Fibroblast of gingiva (primary cell): ENCODE measurements at regions not wholly inside any gene's neighbourhood (a gene's known extent, or its start where the extent isn't known, plus 50 kb on each side); places are given as distances from the start of the nearest gene placed in this dataset.
"Not testable (repeated sequence)": the region's sequence is repeated elsewhere in the genome, so short reads cannot be mapped to it uniquely, and the experiment has no call there.

Experiments
- DNase-seq: peaks from one replicate; pipeline ENCODE4 v3.0.0-alpha.2; 2011; ENCODE audit warnings: low read depth

GRCh38 chr14:23898359-23898758 is 55.2 kb upstream of the DHRS4 start:
- not testable (repeated sequence) for DNase-seq

- DNase-seq, result no peak
Observed at GRCh38 chr14:23899788-23900187, 53.8 kb upstream of the DHRS4 start.

GRCh38 chr14:23903442-23903841 is 50.1 kb upstream of the DHRS4 start:
- DNase-seq, result no peak
